IMR-90 (cell line): ENCODE measurements at regions not wholly inside any gene's neighbourhood (a gene's known extent, or its start where the extent isn't known, plus 50 kb on each side); places are given as distances from the start of the nearest gene placed in this dataset.

Experiments used
- CEBPB ChIP-seq: IDR thresholded peaks from 2 replicates; pipeline ENCODE4 v1.6.1; 2012; ENCODE audit warnings: low read depth, low read length, improper control_type of control experiment
- CHD1 ChIP-seq: IDR thresholded peaks from 2 replicates; pipeline ENCODE4 v1.6.1; 2012; ENCODE audit warnings: low read depth, low read length, improper control_type of control experiment
- MAFK ChIP-seq: IDR thresholded peaks from 2 replicates; pipeline ENCODE4 v1.6.1; 2012; ENCODE audit warnings: low read depth, low read length, improper control_type of control experiment
- MAZ ChIP-seq: IDR thresholded peaks from 2 replicates; pipeline ENCODE4 v1.6.1; 2012; ENCODE audit warnings: low read depth, mild to moderate bottlenecking, low read length, improper control_type of control experiment, moderate library complexity, borderline replicate concordance
- MXI1 ChIP-seq: IDR thresholded peaks from 2 replicates; pipeline ENCODE4 v1.6.1; 2012; ENCODE audit warnings: low read depth, mild to moderate bottlenecking, low read length, moderate library complexity, borderline replicate concordance
- NFE2L2 ChIP-seq: fragments of 150-350 bp; IDR thresholded peaks from 2 replicates; pipeline ENCODE4 v1.6.1; 2016; ENCODE audit warnings: low read depth, mild to moderate bottlenecking, low read length
- POLR2A ChIP-seq: IDR thresholded peaks from 2 replicates; pipeline ENCODE4 v1.6.1; 2012; ENCODE audit warnings: mild to moderate bottlenecking, low read depth, low read length
- RAD21 ChIP-seq: IDR thresholded peaks from 2 replicates; pipeline ENCODE4 v1.6.1; 2012; ENCODE audit warnings: low read length, improper control_type of control experiment
- RCOR1 ChIP-seq: IDR thresholded peaks from 2 replicates; pipeline ENCODE4 v1.6.1; 2012; ENCODE audit warnings: mild to moderate bottlenecking, low read length, improper control_type of control experiment; ENCODE audit not compliant: insufficient replicate concordance
- RFX5 ChIP-seq: IDR thresholded peaks from 2 replicates; pipeline ENCODE4 v1.8.0; 2012; ENCODE audit warnings: low read depth, mild to moderate bottlenecking, low read length, moderate library complexity
- SMC3 ChIP-seq: fragments of 150-350 bp; IDR thresholded peaks from 2 replicates; pipeline ENCODE4 v1.6.1; 2016; ENCODE audit warnings: low read depth, mild to moderate bottlenecking, antibody characterized with exemption, low read length, moderate library complexity
- TF ChIP-seq, protein P1 (sequence below): conservative IDR thresholded peaks from 2 replicates; pipeline ENCODE4 v1.5.1; 2012; ENCODE audit warnings: mild to moderate bottlenecking, low read depth, low read length, improper control_type of control experiment
- TF ChIP-seq, protein P2 (sequence below): fragments of 150-350 bp; IDR thresholded peaks from 2 replicates; pipeline ENCODE4 v1.6.1; 2017; ENCODE audit warnings: mild to moderate bottlenecking, antibody characterized with exemption, low read length, low read depth
- TF ChIP-seq, protein P3 (sequence below): fragments of 150-350 bp; IDR thresholded peaks from 2 replicates; pipeline ENCODE4 v1.6.1; 2016; ENCODE audit warnings: low read depth, mild to moderate bottlenecking, low read length, moderate library complexity, borderline replicate concordance

DNA sequence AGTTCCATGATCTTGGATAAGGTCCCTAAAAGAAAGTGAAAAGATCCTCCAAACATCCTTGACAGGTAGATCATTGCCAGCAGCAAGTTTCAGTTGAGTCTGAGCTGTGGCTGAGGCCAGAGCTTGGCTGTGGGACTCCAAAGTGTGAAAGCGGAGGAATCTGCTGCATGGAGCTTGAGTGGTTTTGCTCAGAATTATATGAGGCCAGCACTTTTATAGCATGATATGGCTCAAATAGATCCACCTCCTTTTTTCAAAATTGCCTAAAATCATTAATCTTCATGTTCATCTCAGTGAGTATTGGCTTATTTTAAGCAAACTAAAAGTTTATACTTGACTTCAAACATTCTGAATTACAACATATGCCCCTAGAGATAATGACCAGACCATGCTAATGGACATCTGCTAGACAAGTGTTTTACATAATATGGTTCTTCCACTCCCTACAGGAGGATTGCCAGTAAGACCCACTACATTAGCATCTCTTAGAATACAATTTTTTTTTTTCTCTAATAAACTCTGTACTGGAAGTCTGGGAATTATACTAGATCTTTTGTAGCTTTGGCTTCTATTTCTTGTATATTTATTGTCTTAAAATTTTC, 368.1 kb downstream of the ZPLD1 start:
- TF ChIP-seq, protein P1, sequence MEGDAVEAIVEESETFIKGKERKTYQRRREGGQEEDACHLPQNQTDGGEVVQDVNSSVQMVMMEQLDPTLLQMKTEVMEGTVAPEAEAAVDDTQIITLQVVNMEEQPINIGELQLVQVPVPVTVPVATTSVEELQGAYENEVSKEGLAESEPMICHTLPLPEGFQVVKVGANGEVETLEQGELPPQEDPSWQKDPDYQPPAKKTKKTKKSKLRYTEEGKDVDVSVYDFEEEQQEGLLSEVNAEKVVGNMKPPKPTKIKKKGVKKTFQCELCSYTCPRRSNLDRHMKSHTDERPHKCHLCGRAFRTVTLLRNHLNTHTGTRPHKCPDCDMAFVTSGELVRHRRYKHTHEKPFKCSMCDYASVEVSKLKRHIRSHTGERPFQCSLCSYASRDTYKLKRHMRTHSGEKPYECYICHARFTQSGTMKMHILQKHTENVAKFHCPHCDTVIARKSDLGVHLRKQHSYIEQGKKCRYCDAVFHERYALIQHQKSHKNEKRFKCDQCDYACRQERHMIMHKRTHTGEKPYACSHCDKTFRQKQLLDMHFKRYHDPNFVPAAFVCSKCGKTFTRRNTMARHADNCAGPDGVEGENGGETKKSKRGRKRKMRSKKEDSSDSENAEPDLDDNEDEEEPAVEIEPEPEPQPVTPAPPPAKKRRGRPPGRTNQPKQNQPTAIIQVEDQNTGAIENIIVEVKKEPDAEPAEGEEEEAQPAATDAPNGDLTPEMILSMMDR, result no peak
- TF ChIP-seq RCOR1 (no peak), RAD21 (no peak), POLR2A (no peak), RFX5 (no peak), SMC3 (no peak), CEBPB (no peak), NFE2L2 (no peak), MAFK (no peak), MXI1 (no peak), CHD1 (no peak), MAZ (no peak)
- TF ChIP-seq, protein P2, sequence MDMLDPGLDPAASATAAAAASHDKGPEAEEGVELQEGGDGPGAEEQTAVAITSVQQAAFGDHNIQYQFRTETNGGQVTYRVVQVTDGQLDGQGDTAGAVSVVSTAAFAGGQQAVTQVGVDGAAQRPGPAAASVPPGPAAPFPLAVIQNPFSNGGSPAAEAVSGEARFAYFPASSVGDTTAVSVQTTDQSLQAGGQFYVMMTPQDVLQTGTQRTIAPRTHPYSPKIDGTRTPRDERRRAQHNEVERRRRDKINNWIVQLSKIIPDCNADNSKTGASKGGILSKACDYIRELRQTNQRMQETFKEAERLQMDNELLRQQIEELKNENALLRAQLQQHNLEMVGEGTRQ, result no peak
- TF ChIP-seq, protein P3, sequence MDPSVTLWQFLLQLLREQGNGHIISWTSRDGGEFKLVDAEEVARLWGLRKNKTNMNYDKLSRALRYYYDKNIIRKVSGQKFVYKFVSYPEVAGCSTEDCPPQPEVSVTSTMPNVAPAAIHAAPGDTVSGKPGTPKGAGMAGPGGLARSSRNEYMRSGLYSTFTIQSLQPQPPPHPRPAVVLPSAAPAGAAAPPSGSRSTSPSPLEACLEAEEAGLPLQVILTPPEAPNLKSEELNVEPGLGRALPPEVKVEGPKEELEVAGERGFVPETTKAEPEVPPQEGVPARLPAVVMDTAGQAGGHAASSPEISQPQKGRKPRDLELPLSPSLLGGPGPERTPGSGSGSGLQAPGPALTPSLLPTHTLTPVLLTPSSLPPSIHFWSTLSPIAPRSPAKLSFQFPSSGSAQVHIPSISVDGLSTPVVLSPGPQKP, result no peak
